ENCODE measurements at regions not wholly inside any gene's neighbourhood (a gene's known extent, or its start where the extent isn't known, plus 50 kb on each side); places are given as distances from the start of the nearest gene placed in this dataset.

GRCh38 chr6:19037607-19038006, 650.5 kb downstream of the RNF144B start:
- H3K9me3 ChIP-seq (ENCODE audit: control insufficient read depth, low read length), result no peaks in the 10 kb centered on the region
- no peaks in the 10 kb centered on the region for H3K27me3 ChIP-seq (ENCODE audit: control insufficient read depth, insufficient read depth, low read length, poor library complexity, severe bottlenecking)
- no peak overlapping the region for H3K27ac ChIP-seq (ENCODE audit: insufficient read depth, low read depth, low read length, poor library complexity, severe bottlenecking)
- no peak overlapping the region for H3K4me3 ChIP-seq (ENCODE audit: insufficient read depth, low read depth, low read length)
- 93 to 97% methylated on average over 4 of the region's 4 CpGs for WGBS, 2 experiments
- peaks cover 11% of the 10 kb centered on the region for H3K4me1 ChIP-seq (ENCODE audit: control insufficient read depth, insufficient read depth, low read length)
- H3K36me3 ChIP-seq (ENCODE audit: control insufficient read depth, insufficient read depth, low read length), result no peaks in the 10 kb centered on the region

DNA sequence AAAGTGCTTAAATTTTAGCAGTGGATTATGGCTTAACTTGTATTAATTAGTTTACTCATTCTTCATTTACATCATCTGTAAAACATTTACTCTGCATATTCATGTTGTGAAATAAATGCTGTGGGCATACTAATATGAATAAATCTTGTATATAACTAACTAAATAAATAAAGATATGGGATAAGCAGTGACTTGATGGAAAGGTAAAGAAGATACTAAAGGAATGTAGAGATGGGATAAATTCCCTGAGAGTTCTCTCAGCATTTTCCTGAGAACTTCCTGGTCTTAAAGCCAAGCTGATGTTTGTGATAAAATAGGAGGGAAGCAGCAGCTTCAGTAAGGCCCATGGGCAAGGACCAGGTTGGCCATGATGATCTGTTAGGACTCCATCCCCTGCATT, 652.1 kb downstream of the RNF144B start:
- Histone ChIP-seq H3K9me3 (ENCODE audit: control insufficient read depth, low read length) (no peaks in the 10 kb centered on the region), H3K4me1 (ENCODE audit: control insufficient read depth, insufficient read depth, low read length) (peaks cover 5% of the 10 kb centered on the region), H3K4me3 (ENCODE audit: insufficient read depth, low read depth, low read length) (no peak overlapping the region), H3K36me3 (ENCODE audit: control insufficient read depth, insufficient read depth, low read length) (no peaks in the 10 kb centered on the region), H3K27me3 (ENCODE audit: control insufficient read depth, insufficient read depth, low read length, poor library complexity, severe bottlenecking) (no peaks in the 10 kb centered on the region), H3K27ac (ENCODE audit: insufficient read depth, low read depth, low read length, poor library complexity, severe bottlenecking) (no peak overlapping the region)

DNA sequence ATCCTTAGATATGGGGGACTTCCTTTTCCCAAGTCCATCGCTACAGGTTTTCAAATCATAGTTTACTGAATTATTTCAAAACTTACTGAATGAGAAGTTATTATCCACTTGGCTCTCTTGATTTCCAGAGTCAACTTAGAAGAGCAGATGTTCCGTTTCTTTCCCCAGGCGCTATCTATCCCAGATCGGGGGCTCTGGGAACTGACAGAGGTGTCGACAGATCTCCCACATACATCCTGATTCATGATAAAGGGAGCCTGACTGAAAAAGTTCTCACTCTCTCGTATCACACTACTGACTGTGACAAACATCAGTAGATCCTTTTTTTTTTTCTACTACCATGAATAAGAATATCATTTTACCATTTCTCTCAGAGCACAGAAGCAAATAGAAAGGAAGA, 654.8 kb downstream of the RNF144B start:
- H3K36me3 ChIP-seq (ENCODE audit: control insufficient read depth, insufficient read depth, low read length), result no peaks in the 10 kb centered on the region
- H3K4me1 ChIP-seq (ENCODE audit: control insufficient read depth, insufficient read depth, low read length), result no peaks in the 10 kb centered on the region
- H3K27ac ChIP-seq (ENCODE audit: insufficient read depth, low read depth, low read length, poor library complexity, severe bottlenecking), result no peak overlapping the region
- no peaks in the 10 kb centered on the region for H3K27me3 ChIP-seq (ENCODE audit: control insufficient read depth, insufficient read depth, low read length, poor library complexity, severe bottlenecking)
- no peak overlapping the region for H3K4me3 ChIP-seq (ENCODE audit: insufficient read depth, low read depth, low read length)
- WGBS, 2 experiments, result 92 to 94% methylated on average over 6 of the region's 6 CpGs
- H3K9me3 ChIP-seq (ENCODE audit: control insufficient read depth, low read length), result no peaks in the 10 kb centered on the region

- Histone ChIP-seq H3K36me3 (ENCODE audit: control insufficient read depth, insufficient read depth, low read length) (no peaks in the 10 kb centered on the region), H3K27ac (ENCODE audit: insufficient read depth, low read depth, low read length, poor library complexity, severe bottlenecking) (no peak overlapping the region), H3K27me3 (ENCODE audit: control insufficient read depth, insufficient read depth, low read length, poor library complexity, severe bottlenecking) (no peaks in the 10 kb centered on the region), H3K4me1 (ENCODE audit: control insufficient read depth, insufficient read depth, low read length) (no peaks in the 10 kb centered on the region), H3K4me3 (ENCODE audit: insufficient read depth, low read depth, low read length) (no peak overlapping the region), H3K9me3 (ENCODE audit: control insufficient read depth, low read length) (no peaks in the 10 kb centered on the region)
- 94% methylated on average over 5 of the region's 5 CpGs for WGBS, 2 experiments
These were observed 655.3 kb downstream of the RNF144B start for GRCh38 chr6:19042420-19042819.

GRCh38 chr6:19050765-19051164, 663.6 kb downstream of the RNF144B start:
- Histone ChIP-seq H3K36me3 (ENCODE audit: control insufficient read depth, insufficient read depth, low read length) (no peaks in the 10 kb centered on the region), H3K27me3 (ENCODE audit: control insufficient read depth, insufficient read depth, low read length, poor library complexity, severe bottlenecking) (no peaks in the 10 kb centered on the region), H3K4me1 (ENCODE audit: control insufficient read depth, insufficient read depth, low read length) (no peaks in the 10 kb centered on the region), H3K9me3 (ENCODE audit: control insufficient read depth, low read length) (no peaks in the 10 kb centered on the region), H3K27ac (ENCODE audit: insufficient read depth, low read depth, low read length, poor library complexity, severe bottlenecking) (no peak overlapping the region), H3K4me3 (ENCODE audit: insufficient read depth, low read depth, low read length) (no peak overlapping the region)
- WGBS, 2 experiments, result 93 to 96% methylated on average over 3 of the region's 3 CpGs

GRCh38 chr6:19052219-19052618, 665.1 kb downstream of the RNF144B start:
- no peak overlapping the region for H3K27ac ChIP-seq (ENCODE audit: insufficient read depth, low read depth, low read length, poor library complexity, severe bottlenecking)
- WGBS, 2 experiments, result 90 to 100% methylated on average over 1 of the region's 1 CpG
- H3K4me1 ChIP-seq (ENCODE audit: control insufficient read depth, insufficient read depth, low read length), result no peaks in the 10 kb centered on the region
- H3K27me3 ChIP-seq (ENCODE audit: control insufficient read depth, insufficient read depth, low read length, poor library complexity, severe bottlenecking), result no peaks in the 10 kb centered on the region
- no peak overlapping the region for H3K4me3 ChIP-seq (ENCODE audit: insufficient read depth, low read depth, low read length)
- H3K36me3 ChIP-seq (ENCODE audit: control insufficient read depth, insufficient read depth, low read length), result no peaks in the 10 kb centered on the region
- H3K9me3 ChIP-seq (ENCODE audit: control insufficient read depth, low read length), result no peaks in the 10 kb centered on the region

- no peaks in the 10 kb centered on the region for H3K27me3 ChIP-seq (ENCODE audit: control insufficient read depth, insufficient read depth, low read length, poor library complexity, severe bottlenecking)
- no peaks in the 10 kb centered on the region for H3K36me3 ChIP-seq (ENCODE audit: control insufficient read depth, insufficient read depth, low read length)
- H3K27ac ChIP-seq (ENCODE audit: insufficient read depth, low read depth, low read length, poor library complexity, severe bottlenecking), result no peak overlapping the region
- H3K9me3 ChIP-seq (ENCODE audit: control insufficient read depth, low read length), result peaks cover 3% of the 10 kb centered on the region
- no peak overlapping the region for H3K4me3 ChIP-seq (ENCODE audit: insufficient read depth, low read depth, low read length)
- no peaks in the 10 kb centered on the region for H3K4me1 ChIP-seq (ENCODE audit: control insufficient read depth, insufficient read depth, low read length)
- WGBS, 2 experiments, result 87 to 93% methylated on average over 4 of the region's 4 CpGs
These were observed 672.0 kb downstream of the RNF144B start for GRCh38 chr6:19059102-19059501.

DNA sequence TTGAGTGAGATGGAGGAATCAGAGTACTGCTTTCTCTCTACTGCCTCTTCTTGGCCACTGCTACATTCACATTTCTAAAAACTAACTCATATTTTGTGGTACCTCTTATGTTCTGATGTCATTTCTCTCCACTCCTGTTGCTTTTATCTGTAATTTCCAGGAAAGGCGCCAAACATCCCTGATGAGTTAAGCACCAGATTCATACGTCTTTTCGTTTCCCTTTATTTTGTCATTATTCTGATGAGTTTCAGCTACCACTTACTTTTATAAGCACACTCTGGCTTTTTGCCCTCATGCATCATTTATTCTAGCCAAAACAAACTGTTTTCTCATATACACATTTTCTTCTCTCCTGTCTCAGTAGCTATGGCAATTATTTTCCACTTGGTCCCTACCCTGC, 680.0 kb downstream of the RNF144B start:
- Histone ChIP-seq H3K4me3 (ENCODE audit: insufficient read depth, low read depth, low read length) (no peak overlapping the region), H3K36me3 (ENCODE audit: control insufficient read depth, insufficient read depth, low read length) (no peaks in the 10 kb centered on the region), H3K27ac (ENCODE audit: insufficient read depth, low read depth, low read length, poor library complexity, severe bottlenecking) (no peak overlapping the region), H3K4me1 (ENCODE audit: control insufficient read depth, insufficient read depth, low read length) (no peaks in the 10 kb centered on the region), H3K27me3 (ENCODE audit: control insufficient read depth, insufficient read depth, low read length, poor library complexity, severe bottlenecking) (no peaks in the 10 kb centered on the region), H3K9me3 (ENCODE audit: control insufficient read depth, low read length) (peaks cover 3% of the 10 kb centered on the region)
- WGBS, 2 experiments, result 92 to 93% methylated on average over 3 of the region's 3 CpGs

GRCh38 chr6:19070520-19070919, 683.4 kb downstream of the RNF144B start:
- no peaks in the 10 kb centered on the region for H3K4me1 ChIP-seq (ENCODE audit: control insufficient read depth, insufficient read depth, low read length)
- no peaks in the 10 kb centered on the region for H3K9me3 ChIP-seq (ENCODE audit: control insufficient read depth, low read length)
- H3K36me3 ChIP-seq (ENCODE audit: control insufficient read depth, insufficient read depth, low read length), result no peaks in the 10 kb centered on the region
- no peak overlapping the region for H3K27ac ChIP-seq (ENCODE audit: insufficient read depth, low read depth, low read length, poor library complexity, severe bottlenecking)
- H3K4me3 ChIP-seq (ENCODE audit: insufficient read depth, low read depth, low read length), result no peak overlapping the region
- no peaks in the 10 kb centered on the region for H3K27me3 ChIP-seq (ENCODE audit: control insufficient read depth, insufficient read depth, low read length, poor library complexity, severe bottlenecking)

- no peak overlapping the region for H3K27ac ChIP-seq (ENCODE audit: insufficient read depth, low read depth, low read length, poor library complexity, severe bottlenecking)
- H3K9me3 ChIP-seq (ENCODE audit: control insufficient read depth, low read length), result no peaks in the 10 kb centered on the region
- H3K36me3 ChIP-seq (ENCODE audit: control insufficient read depth, insufficient read depth, low read length), result no peaks in the 10 kb centered on the region
- H3K4me1 ChIP-seq (ENCODE audit: control insufficient read depth, insufficient read depth, low read length), result peaks cover 10% of the 10 kb centered on the region
- H3K4me3 ChIP-seq (ENCODE audit: insufficient read depth, low read depth, low read length), result no peak overlapping the region
- 88% methylated on average over 1 of the region's 1 CpG; no CpG with 5 or more reads in 1 of the 2 experiments for WGBS, 2 experiments
- H3K27me3 ChIP-seq (ENCODE audit: control insufficient read depth, insufficient read depth, low read length, poor library complexity, severe bottlenecking), result no peaks in the 10 kb centered on the region
These were observed 696.7 kb downstream of the RNF144B start for GRCh38 chr6:19083801-19084200.

DNA sequence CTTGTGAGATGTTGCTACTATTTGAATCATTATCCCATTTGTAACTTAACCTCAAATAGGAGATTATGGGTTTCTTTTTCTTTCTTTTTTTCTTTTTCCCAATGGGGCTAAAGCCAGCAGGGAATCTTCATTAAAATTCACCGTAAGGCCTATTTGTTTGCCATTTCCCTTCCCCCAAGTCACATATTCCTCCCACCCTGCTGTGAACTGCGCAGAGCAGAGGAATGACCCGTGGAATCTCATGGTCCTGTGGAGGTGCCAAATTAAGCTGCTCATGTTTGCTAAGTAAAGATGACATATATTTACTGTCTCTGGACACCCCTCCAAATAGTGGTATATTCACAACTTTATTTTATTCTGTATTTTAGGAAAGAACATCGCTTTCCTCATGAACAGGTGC, 699.3 kb downstream of the RNF144B start:
- Histone ChIP-seq H3K9me3 (ENCODE audit: control insufficient read depth, low read length) (no peaks in the 10 kb centered on the region), H3K36me3 (ENCODE audit: control insufficient read depth, insufficient read depth, low read length) (no peaks in the 10 kb centered on the region), H3K27me3 (ENCODE audit: control insufficient read depth, insufficient read depth, low read length, poor library complexity, severe bottlenecking) (no peaks in the 10 kb centered on the region), H3K4me3 (ENCODE audit: insufficient read depth, low read depth, low read length) (no peak overlapping the region), H3K4me1 (ENCODE audit: control insufficient read depth, insufficient read depth, low read length) (peaks cover 10% of the 10 kb centered on the region), H3K27ac (ENCODE audit: insufficient read depth, low read depth, low read length, poor library complexity, severe bottlenecking) (no peak overlapping the region)
- WGBS, 2 experiments, result 41 to 62% methylated on average over 2 to 4 of the region's 4 CpGs
